Osteoblast (primary cell): ENCODE measurements at regions not wholly inside any gene's neighbourhood (a gene's known extent, or its start where the extent isn't known, plus 50 kb on each side); places are given as distances from the start of the nearest gene placed in this dataset.

Experiments used
- DNase-seq: peaks from one replicate; pipeline ENCODE4 v3.0.0; 2011; ENCODE audit warnings: low spot score, mixed read lengths; ENCODE audit not compliant: insufficient read length; ENCODE audit errors: missing footprints
- H2AFZ ChIP-seq: 2 replicates; pipeline ENCODE4 v1.6.0; 2011; ENCODE audit warnings: mild to moderate bottlenecking, low read length
- H3K27ac ChIP-seq: 2 replicates; pipeline ENCODE4 v1.5.1; 2011; ENCODE audit warnings: mild to moderate bottlenecking, low read depth, low read length, moderate library complexity
- H3K27me3 ChIP-seq: 2 replicates; pipeline ENCODE4 v1.6.0; 2012; ENCODE audit warnings: mild to moderate bottlenecking, control low read depth, inconsistent platforms, low read length, moderate library complexity; ENCODE audit not compliant: insufficient read depth
- H3K36me3 ChIP-seq: 2 replicates; pipeline ENCODE4 v1.5.1; 2011; ENCODE audit warnings: mild to moderate bottlenecking, low read length, control low read depth, moderate library complexity; ENCODE audit not compliant: insufficient read depth
- H3K4me1 ChIP-seq: 2 replicates; pipeline ENCODE4 v1.5.1; 2011; ENCODE audit warnings: mild to moderate bottlenecking, low read length, control low read depth, moderate library complexity; ENCODE audit not compliant: insufficient read depth
- H3K4me2 ChIP-seq: 2 replicates; pipeline ENCODE4 v1.6.0; 2011; ENCODE audit warnings: mild to moderate bottlenecking, low read length; ENCODE audit not compliant: insufficient read depth
- H3K4me3 ChIP-seq: fragments of 200-600 bp; sonication (generic); 3 replicates; pipeline ENCODE4 v1.5.1; 2012; ENCODE audit warnings: mild to moderate bottlenecking, low read length, inconsistent platforms; ENCODE audit not compliant: insufficient read depth
- H3K79me2 ChIP-seq: 2 replicates; pipeline ENCODE4 v1.6.0; 2012; ENCODE audit warnings: mild to moderate bottlenecking, low read length, control low read depth, inconsistent platforms; ENCODE audit not compliant: insufficient read depth
- H3K9me3 ChIP-seq: 2 replicates; pipeline ENCODE4 v1.5.1; 2011; ENCODE audit warnings: low read depth, low read length, control low read depth
- H4K20me1 ChIP-seq: 2 replicates; pipeline ENCODE4 v1.6.0; 2012; ENCODE audit warnings: mild to moderate bottlenecking, low read length, control low read depth; ENCODE audit not compliant: insufficient read depth
- CTCF ChIP-seq: IDR thresholded peaks from 2 replicates; pipeline ENCODE4 v1.5.1; 2011; ENCODE audit warnings: mild to moderate bottlenecking, low read depth, low read length, moderate library complexity; ENCODE audit errors: extremely low read depth

- Histone ChIP-seq H2AFZ (no peak overlapping the region), H4K20me1 (no peaks in the 10 kb centered on the region), H3K27me3 (no peaks in the 10 kb centered on the region), H3K27ac (no peak overlapping the region), H3K36me3 (no peaks in the 10 kb centered on the region), H3K4me3 (no peak overlapping the region), H3K4me1 (no peaks in the 10 kb centered on the region), H3K79me2 (no peaks in the 10 kb centered on the region), H3K9me3 (no peaks in the 10 kb centered on the region), H3K4me2 (no peak overlapping the region)
- no peak for TF ChIP-seq CTCF
- DNase-seq = no peak
Observed at GRCh38 chr2:164252568-164253287, 368.6 kb downstream of the GRB14 start.

- H3K79me2 ChIP-seq = no peaks in the 10 kb centered on the region
- DNase-seq = no peak
- H4K20me1 ChIP-seq = no peaks in the 10 kb centered on the region
- no peak overlapping the region for H3K4me2 ChIP-seq
- H2AFZ ChIP-seq = no peak overlapping the region
- no peak for TF ChIP-seq CTCF
- no peaks in the 10 kb centered on the region for H3K27me3 ChIP-seq
- no peaks in the 10 kb centered on the region for H3K9me3 ChIP-seq
- no peaks in the 10 kb centered on the region for H3K36me3 ChIP-seq
- H3K4me3 ChIP-seq = no peak overlapping the region
- H3K27ac ChIP-seq = no peak overlapping the region
- H3K4me1 ChIP-seq = no peaks in the 10 kb centered on the region
Observed at GRCh38 chr2:164243315-164243714, 378.0 kb downstream of the GRB14 start.

- no peaks in the 10 kb centered on the region for H3K4me1 ChIP-seq
- no peak overlapping the region for H3K4me3 ChIP-seq
- H2AFZ ChIP-seq = no peak overlapping the region
- no peaks in the 10 kb centered on the region for H3K9me3 ChIP-seq
- H3K27me3 ChIP-seq = no peaks in the 10 kb centered on the region
- H3K79me2 ChIP-seq = no peaks in the 10 kb centered on the region
- no peak overlapping the region for H3K27ac ChIP-seq
- no peak for DNase-seq
- no peak overlapping the region for H3K4me2 ChIP-seq
- H4K20me1 ChIP-seq = no peaks in the 10 kb centered on the region
- TF ChIP-seq CTCF = no peak
- no peaks in the 10 kb centered on the region for H3K36me3 ChIP-seq
Observed at GRCh38 chr2:164242409-164242808, 378.9 kb downstream of the GRB14 start.

- H3K4me2 ChIP-seq = no peak overlapping the region
- no peak overlapping the region for H3K27ac ChIP-seq
- no peak for TF ChIP-seq CTCF
- no peak for DNase-seq
- H2AFZ ChIP-seq = no peak overlapping the region
- H3K4me1 ChIP-seq = no peaks in the 10 kb centered on the region
- H3K36me3 ChIP-seq = no peaks in the 10 kb centered on the region
- no peaks in the 10 kb centered on the region for H3K27me3 ChIP-seq
- no peaks in the 10 kb centered on the region for H3K9me3 ChIP-seq
- no peaks in the 10 kb centered on the region for H4K20me1 ChIP-seq
- H3K4me3 ChIP-seq = no peak overlapping the region
- H3K79me2 ChIP-seq = no peaks in the 10 kb centered on the region
Observed at GRCh38 chr2:164234074-164234473, 387.2 kb downstream of the GRB14 start.
